SW480 (cell line): ENCODE measurements at regions not wholly inside any gene's neighbourhood (a gene's known extent, or its start where the extent isn't known, plus 50 kb on each side); places are given as distances from the start of the nearest gene placed in this dataset.
"Not testable (repeated sequence)": the region's sequence is repeated elsewhere in the genome, so short reads cannot be mapped to it uniquely, and the experiment has no call there.

Experiments
- DNase-seq: peaks from one replicate; pipeline ENCODE4 v3.0.0-alpha.2; 2016; ENCODE audit warnings: low spot score

- DNase-seq = no peak
Measured at GRCh38 chr4:138398322-138398721, 156.2 kb upstream of the SLC7A11 start.

GRCh38 chr4:138393886-138394610, 151.9 kb upstream of the SLC7A11 start:
- DNase-seq = no peak

GRCh38 chr4:138392751-138393308, 150.7 kb upstream of the SLC7A11 start:
- no peak for DNase-seq

GRCh38 chr4:138389976-138390685, 148.0 kb upstream of the SLC7A11 start:
- no peak for DNase-seq

GRCh38 chr4:138374947-138375346, 132.8 kb upstream of the SLC7A11 start:
- no peak for DNase-seq

- no peak for DNase-seq
Measured at GRCh38 chr4:138367942-138368341, 125.8 kb upstream of the SLC7A11 start.

GRCh38 chr4:138352446-138352845, 110.3 kb upstream of the SLC7A11 start:
- DNase-seq = not testable (repeated sequence)

- DNase-seq = peak; percentile 43
Measured at GRCh38 chr4:138348055-138348454, 105.9 kb upstream of the SLC7A11 start.

GRCh38 chr4:138347561-138347960, 105.4 kb upstream of the SLC7A11 start:
- DNase-seq = no peak

- no peak for DNase-seq
Measured at GRCh38 chr4:138344851-138345250, 102.7 kb upstream of the SLC7A11 start.

- no peak for DNase-seq
Measured at GRCh38 chr4:138344054-138344453, 101.9 kb upstream of the SLC7A11 start.

- DNase-seq = no peak
Measured at GRCh38 chr4:138341739-138342415, 99.7 kb upstream of the SLC7A11 start.

- no peak for DNase-seq
Measured at GRCh38 chr4:138338840-138339239, 96.7 kb upstream of the SLC7A11 start.

- not testable (repeated sequence) for DNase-seq
Measured at GRCh38 chr4:138338222-138338621, 96.1 kb upstream of the SLC7A11 start.

GRCh38 chr4:138334346-138335016, 92.3 kb upstream of the SLC7A11 start:
- DNase-seq = peak; percentile 13

GRCh38 chr4:138332415-138332814, 90.3 kb upstream of the SLC7A11 start:
- not testable (repeated sequence) for DNase-seq

GRCh38 chr4:138330531-138330930, 88.4 kb upstream of the SLC7A11 start:
- no peak for DNase-seq

- DNase-seq = no peak
Measured at GRCh38 chr4:138329506-138330070, 87.4 kb upstream of the SLC7A11 start.

GRCh38 chr4:138327338-138327737, 85.2 kb upstream of the SLC7A11 start:
- peak; percentile 4 for DNase-seq

GRCh38 chr4:138320831-138321230, 78.7 kb upstream of the SLC7A11 start:
- no peak for DNase-seq

- DNase-seq = no peak
Measured at GRCh38 chr4:138320030-138320429, 77.9 kb upstream of the SLC7A11 start.
